IMR-90 (cell line): ENCODE measurements at regions not wholly inside any gene's neighbourhood (a gene's known extent, or its start where the extent isn't known, plus 50 kb on each side); places are given as distances from the start of the nearest gene placed in this dataset.

Experiments used
- ATAC-seq: fragments of 200-7000 bp; cut with Tn5 transposase; 2 replicates; pipeline ENCODE4 v1.9.1; 2020; ENCODE audit warnings: low read depth, mild to moderate bottlenecking, moderate library complexity
- BruUV-seq: library from RNA; stranded (reverse); fragments of 400-500 nt; replicated peaks from 2 replicates; lab custom pipeline; 2021; lab: Mats Ljungman, UMichigan
- CTCF ChIA-PET: fragments of 300-600 bp; formaldehyde crosslinking; extraction: SDS; loops from one replicate; lab custom pipeline; 2021; ENCODE audit warnings: antibody characterized with exemption; lab: Yijun Ruan, JAX
- POLR2A ChIA-PET: fragments of 300-600 bp; sonication (Branson Sonifier 250); formaldehyde crosslinking; loops from one replicate; lab custom pipeline; 2022; ENCODE audit warnings: antibody characterized with exemption; ENCODE audit not compliant: unreplicated experiment; lab: Charles Lee
- DNase-seq: peaks from one replicate; pipeline ENCODE4 v3.0.0; 2013
- H2AFZ ChIP-seq: replicated peaks from 2 replicates; pipeline ENCODE3; 2013; ENCODE audit warnings: low read length, mild to moderate bottlenecking; ENCODE audit not compliant: poor library complexity
- H2AK5ac ChIP-seq: 2 replicates; pipeline ENCODE4 v1.6.1; 2013; ENCODE audit warnings: low read depth, low read length, inconsistent platforms
- H2AK9ac ChIP-seq: replicated peaks from 2 replicates; pipeline ENCODE3; 2013; ENCODE audit warnings: mild to moderate bottlenecking, low read depth, low read length, moderate library complexity; ENCODE audit not compliant: poor library complexity
- H2BK120ac ChIP-seq: 2 replicates; pipeline ENCODE4 v1.6.1; 2013; ENCODE audit warnings: low read depth, low read length, inconsistent platforms
- H2BK15ac ChIP-seq: 3 replicates; pipeline ENCODE4 v1.6.1; 2013; ENCODE audit warnings: low read depth, low read length, inconsistent platforms
- H2BK20ac ChIP-seq: 2 replicates; pipeline ENCODE4 v1.6.1; 2013; ENCODE audit warnings: low read depth, mild to moderate bottlenecking, inconsistent platforms, low read length, moderate library complexity
- H2BK5ac ChIP-seq: 2 replicates; pipeline ENCODE4 v1.6.1; 2013; ENCODE audit warnings: mild to moderate bottlenecking, low read depth, low read length, inconsistent platforms; ENCODE audit not compliant: poor library complexity, severe bottlenecking
- H3K14ac ChIP-seq: replicated peaks from 2 replicates; pipeline ENCODE4 v1.6.1; 2013; ENCODE audit warnings: low read depth, low read length, inconsistent platforms
- H3K18ac ChIP-seq: 2 replicates; pipeline ENCODE4 v1.6.1; 2013; ENCODE audit warnings: low read depth, low read length, control low read depth
- H3K23ac ChIP-seq: 2 replicates; pipeline ENCODE4 v1.6.1; 2013; ENCODE audit warnings: low read depth, low read length, inconsistent platforms
- H3K27ac ChIP-seq: 2 replicates; pipeline ENCODE4 v1.5.1; 2013; ENCODE audit warnings: mild to moderate bottlenecking, control low read depth, low read length; ENCODE audit not compliant: insufficient read depth
- H3K27me3 ChIP-seq: 2 replicates; pipeline ENCODE4 v1.6.1; 2013; ENCODE audit warnings: low read length; ENCODE audit not compliant: control insufficient read depth, insufficient read depth
- H3K36me3 ChIP-seq: 2 replicates; pipeline ENCODE4 v1.6.1; 2013; ENCODE audit warnings: low read length, mixed read lengths; ENCODE audit not compliant: control insufficient read depth, insufficient read depth
- H3K4ac ChIP-seq: 2 replicates; pipeline ENCODE4 v1.6.1; 2013; ENCODE audit warnings: low read depth, low read length, inconsistent platforms
- H3K4me1 ChIP-seq: 2 replicates; pipeline ENCODE4 v1.6.1; 2013; ENCODE audit warnings: low read length, mixed read lengths; ENCODE audit not compliant: control insufficient read depth, insufficient read depth
- H3K4me2 ChIP-seq: 2 replicates; pipeline ENCODE4 v1.6.1; 2013; ENCODE audit warnings: low read depth, mild to moderate bottlenecking, control low read depth, low read length, moderate library complexity
- H3K4me3 ChIP-seq: 2 replicates; pipeline ENCODE4 v1.5.1; 2013; ENCODE audit warnings: low read depth, mild to moderate bottlenecking, control low read depth, low read length, moderate library complexity; ENCODE audit not compliant: insufficient read depth
- H3K56ac ChIP-seq: 2 replicates; pipeline ENCODE4 v1.6.1; 2013; ENCODE audit warnings: low read length, inconsistent platforms; ENCODE audit not compliant: insufficient read depth; ENCODE audit errors: extremely low read depth
- H3K79me1 ChIP-seq, 2 experiments: 2 replicates each; pipeline ENCODE4 v1.6.1; 2013; ENCODE audit warnings: low read length in 2 of 2, inconsistent platforms in 1 of 2, low read depth in 1 of 2
- H3K9ac ChIP-seq: 2 replicates; pipeline ENCODE4 v1.6.1; 2013; ENCODE audit warnings: low read depth, low read length, control low read depth
- H3K9me1 ChIP-seq: 2 replicates; pipeline ENCODE4 v1.6.1; 2013; ENCODE audit warnings: low read length, inconsistent platforms; ENCODE audit not compliant: insufficient read depth
- H3K9me3 ChIP-seq: 2 replicates; pipeline ENCODE4 v1.6.1; 2013; ENCODE audit warnings: low read length; ENCODE audit not compliant: control insufficient read depth, insufficient read depth
- H4K20me1 ChIP-seq: 2 replicates; pipeline ENCODE4 v1.6.1; 2013; ENCODE audit warnings: low read length, inconsistent platforms; ENCODE audit not compliant: insufficient read depth
- H4K5ac ChIP-seq: 2 replicates; pipeline ENCODE4 v1.6.1; 2013; ENCODE audit warnings: mild to moderate bottlenecking, low read depth, low read length, control low read depth
- H4K8ac ChIP-seq, 2 experiments: 2 replicates each; pipeline ENCODE4 v1.6.1; 2013; ENCODE audit warnings: low read depth in 2 of 2, low read length in 2 of 2, control low read depth in 1 of 2, inconsistent platforms in 1 of 2
- H4K91ac ChIP-seq: 2 replicates; pipeline ENCODE4 v1.6.1; 2013; ENCODE audit warnings: low read depth, low read length, inconsistent platforms; ENCODE audit not compliant: insufficient read depth
- CHD1 ChIP-seq: IDR thresholded peaks from 2 replicates; pipeline ENCODE4 v1.6.1; 2012; ENCODE audit warnings: low read depth, low read length, improper control_type of control experiment
- FOS ChIP-seq: fragments of 150-350 bp; IDR thresholded peaks from 2 replicates; pipeline ENCODE4 v1.6.1; 2016; ENCODE audit warnings: low read depth, low read length
- MAFK ChIP-seq: IDR thresholded peaks from 2 replicates; pipeline ENCODE4 v1.6.1; 2012; ENCODE audit warnings: low read depth, low read length, improper control_type of control experiment
- MXI1 ChIP-seq: IDR thresholded peaks from 2 replicates; pipeline ENCODE4 v1.6.1; 2012; ENCODE audit warnings: low read depth, mild to moderate bottlenecking, low read length, moderate library complexity, borderline replicate concordance
- NFE2L2 ChIP-seq: fragments of 150-350 bp; IDR thresholded peaks from 2 replicates; pipeline ENCODE4 v1.6.1; 2016; ENCODE audit warnings: low read depth, mild to moderate bottlenecking, low read length
- POLR2A ChIP-seq: IDR thresholded peaks from 2 replicates; pipeline ENCODE4 v1.6.1; 2012; ENCODE audit warnings: mild to moderate bottlenecking, low read depth, low read length
- RFX5 ChIP-seq: IDR thresholded peaks from 2 replicates; pipeline ENCODE4 v1.8.0; 2012; ENCODE audit warnings: low read depth, mild to moderate bottlenecking, low read length, moderate library complexity
- WGBS, 2 experiments: methylation state at CpG; one replicate each; pipeline versions ENCODE4 v1.1.5 to v1.1.7; 2013; ENCODE audit warnings: missing lambda C conversion rate in 2 of 2; ENCODE audit not compliant: insufficient read length in 1 of 2; ENCODE audit errors: extremely low coverage in 2 of 2; 5-methylcytosine and 5-hydroxymethylcytosine counted together
- dilution Hi-C: fragments of 300-500 bp; cut with HindIII; formaldehyde crosslinking; loops from one replicate; pipeline ENCODE4 v1.14.3; 2018; ENCODE audit warnings: low sequenced_read_pairs; ENCODE audit not compliant: unreplicated experiment
- in situ Hi-C: fragments of 300-500 bp; cut with MboI; formaldehyde crosslinking; loops from 3 replicates; pipeline ENCODE4 v1.14.3; 2019; ENCODE audit warnings: low sequenced_read_pairs, inconsistent platforms, mixed read lengths
- intact Hi-C: fragments of 100-400 bp; cut with micrococcal nuclease; formaldehyde crosslinking; loops from 2 replicates; pipeline ENCODE4 v1.10.0; 2022

- Histone ChIP-seq H3K36me3 (peaks cover 35% of the 10 kb centered on the region), H3K14ac (peak overlapping the region; percentile 59; the same call in 1 of the 2 replicates), H3K4me1 (peaks cover 21% of the 10 kb centered on the region), H3K9me3 (no peaks in the 10 kb centered on the region), H3K9me1 (peaks cover 4% of the 10 kb centered on the region), H3K9ac (peak overlapping the region; percentile 99; the same call in 1 of the 2 replicates), H2AK9ac (no peak overlapping the region), H2BK15ac (no peak overlapping the region), H2AK5ac (peak overlapping the region; percentile 52; the same call in 1 of the 2 replicates), H2AFZ (no peak overlapping the region), H3K23ac (peak overlapping the region; percentile 69; the same call in 1 of the 2 replicates), H3K18ac (peak overlapping the region; percentile 10; the same call in 1 of the 2 replicates), H2BK20ac (no peak overlapping the region), H4K91ac (no peak overlapping the region), H2BK120ac (no peak overlapping the region), H3K4me3 (peak overlapping the region; percentile 87), H2BK5ac (peak overlapping the region; percentile 100), H4K5ac (peak overlapping the region; percentile 17; the same call in 1 of the 2 replicates), H3K4me2 (peak overlapping the region; percentile 94), H4K20me1 (peaks cover 64% of the 10 kb centered on the region), H3K79me1 (peaks cover 0 to under 1% of the 10 kb centered on the region in 2 experiments; a peak in 1 of 4 replicates), H4K8ac (no peak overlapping the region), H3K4ac (peak overlapping the region; percentile 3; the same call in 1 of the 2 replicates), H3K27ac (peak overlapping the region; percentile 86; the same call in 1 of the 2 replicates), H3K56ac (no peak overlapping the region), H3K27me3 (no peaks in the 10 kb centered on the region)
- in situ Hi-C loops (no loop called here), intact Hi-C loops (no loop called here), dilution Hi-C loops (no loop called here)
- TF ChIP-seq FOS = no peak
- TF ChIP-seq POLR2A = no peak
- TF ChIP-seq MAFK = peak; percentile 97
- TF ChIP-seq NFE2L2 = no peak
- TF ChIP-seq MXI1 = no peak
- no peak for TF ChIP-seq CHD1
- no peak for TF ChIP-seq RFX5
- ATAC-seq (no peak), DNase-seq (peak; percentile 49)
- POLR2A ChIA-PET = no interaction called here
- CTCF ChIA-PET = interaction anchor here (0.7 kb wide), 1 partner anchor 12 kb away, joined by 3 read pairs; no protein-coding TSS in a partner anchor
- 80% methylated on average over 1 of the region's 11 CpGs; no CpG with 5 or more reads in 1 of the 2 experiments for WGBS, 2 experiments
- no TSS peak for BruUV-seq
These were observed 174.5 kb upstream of the KLF14 start for GRCh38 chr7:130908345-130909160.
